ENCODE measurements at regions not wholly inside any gene's neighbourhood (a gene's known extent, or its start where the extent isn't known, plus 50 kb on each side); places are given as distances from the start of the nearest gene placed in this dataset.

DNA sequence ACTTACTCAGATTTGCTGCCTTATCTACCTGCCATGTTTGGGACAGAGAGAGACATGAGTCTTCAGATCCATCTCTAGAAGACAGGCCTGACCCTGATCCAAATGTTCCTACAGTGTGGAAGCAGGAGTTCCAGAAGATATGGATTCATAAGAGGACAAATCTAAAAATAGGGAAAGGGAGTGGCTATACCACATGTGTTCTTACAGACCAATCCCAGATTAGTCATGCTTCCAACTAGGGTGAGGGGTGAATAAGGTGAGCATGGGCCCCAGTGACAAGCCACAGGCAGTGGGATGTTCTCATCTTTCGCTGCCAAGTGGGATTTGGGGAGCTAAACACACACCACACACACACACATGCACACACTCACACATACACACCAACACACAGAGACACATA, 670.7 kb upstream of the CITED2 start:
- no peak overlapping the region for H3K4me3 ChIP-seq (ENCODE audit: low read depth, low read length)
- no peak for DNase-seq (ENCODE audit: low read depth)
- TF ChIP-seq, protein P1, sequence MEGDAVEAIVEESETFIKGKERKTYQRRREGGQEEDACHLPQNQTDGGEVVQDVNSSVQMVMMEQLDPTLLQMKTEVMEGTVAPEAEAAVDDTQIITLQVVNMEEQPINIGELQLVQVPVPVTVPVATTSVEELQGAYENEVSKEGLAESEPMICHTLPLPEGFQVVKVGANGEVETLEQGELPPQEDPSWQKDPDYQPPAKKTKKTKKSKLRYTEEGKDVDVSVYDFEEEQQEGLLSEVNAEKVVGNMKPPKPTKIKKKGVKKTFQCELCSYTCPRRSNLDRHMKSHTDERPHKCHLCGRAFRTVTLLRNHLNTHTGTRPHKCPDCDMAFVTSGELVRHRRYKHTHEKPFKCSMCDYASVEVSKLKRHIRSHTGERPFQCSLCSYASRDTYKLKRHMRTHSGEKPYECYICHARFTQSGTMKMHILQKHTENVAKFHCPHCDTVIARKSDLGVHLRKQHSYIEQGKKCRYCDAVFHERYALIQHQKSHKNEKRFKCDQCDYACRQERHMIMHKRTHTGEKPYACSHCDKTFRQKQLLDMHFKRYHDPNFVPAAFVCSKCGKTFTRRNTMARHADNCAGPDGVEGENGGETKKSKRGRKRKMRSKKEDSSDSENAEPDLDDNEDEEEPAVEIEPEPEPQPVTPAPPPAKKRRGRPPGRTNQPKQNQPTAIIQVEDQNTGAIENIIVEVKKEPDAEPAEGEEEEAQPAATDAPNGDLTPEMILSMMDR (IDR thresholded peaks at IDR 0.05; ENCODE audit: insufficient read depth, low read depth, low read length, missing control alignments), result no peak

DNA sequence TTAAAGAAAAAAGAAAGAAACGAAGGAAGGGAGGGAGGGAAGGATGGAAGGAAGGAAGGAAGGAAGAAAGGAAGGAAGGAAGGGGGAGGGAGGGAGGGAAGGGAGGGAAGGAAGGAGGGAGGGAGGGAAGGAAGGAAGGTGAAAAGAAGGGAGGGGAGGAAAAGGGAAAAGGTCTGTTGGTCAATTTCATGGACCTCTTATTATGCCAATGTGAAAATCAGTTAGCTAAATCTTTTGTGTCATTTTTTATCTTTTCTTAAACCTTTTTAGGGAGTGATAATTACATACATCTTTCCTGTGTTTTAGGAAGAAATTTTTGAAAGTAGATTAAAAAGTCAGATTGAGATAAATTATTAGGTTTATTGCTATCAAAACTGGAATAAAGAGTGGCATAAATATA, 670.2 kb upstream of the CITED2 start:
- TF ChIP-seq, protein P1 (IDR thresholded peaks at IDR 0.05; ENCODE audit: insufficient read depth, low read depth, low read length, missing control alignments), result no peak
- no peak for DNase-seq (ENCODE audit: low read depth)
- no peak overlapping the region for H3K4me3 ChIP-seq (ENCODE audit: low read depth, low read length)

DNA sequence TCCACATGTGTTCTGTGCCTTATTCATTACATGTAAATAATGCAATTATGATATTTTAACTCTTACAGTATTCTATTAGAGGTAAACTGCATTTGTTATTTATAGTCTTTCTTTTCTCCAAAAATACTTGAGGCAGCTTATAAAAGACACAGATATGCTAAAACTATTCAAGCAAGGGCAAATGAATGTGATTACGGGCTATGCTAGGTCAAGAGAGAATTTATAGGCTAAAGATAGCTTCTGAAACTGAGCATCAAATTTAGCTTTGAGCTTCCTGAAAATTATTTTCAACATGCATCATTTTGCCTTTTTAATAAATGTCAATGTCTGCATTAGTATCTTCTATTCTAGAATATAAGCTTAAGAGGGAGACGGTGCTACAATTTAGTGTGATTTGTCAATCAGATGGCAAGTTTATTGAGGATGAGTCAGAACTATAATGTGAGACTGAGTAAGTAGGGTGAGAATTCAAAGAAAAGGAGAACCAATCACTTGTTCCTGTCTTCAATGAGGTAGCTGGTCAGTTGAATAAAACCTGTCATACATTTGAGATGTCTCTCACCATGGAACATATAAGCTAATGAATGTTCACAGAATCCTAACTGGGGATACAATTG, 669.4 kb upstream of the CITED2 start:
- H3K4me3 ChIP-seq (ENCODE audit: low read depth, low read length), result no peak overlapping the region
- TF ChIP-seq, protein P1 (IDR thresholded peaks at IDR 0.05; ENCODE audit: insufficient read depth, low read depth, low read length, missing control alignments), result no peak
- no peak for DNase-seq (ENCODE audit: low read depth)

DNA sequence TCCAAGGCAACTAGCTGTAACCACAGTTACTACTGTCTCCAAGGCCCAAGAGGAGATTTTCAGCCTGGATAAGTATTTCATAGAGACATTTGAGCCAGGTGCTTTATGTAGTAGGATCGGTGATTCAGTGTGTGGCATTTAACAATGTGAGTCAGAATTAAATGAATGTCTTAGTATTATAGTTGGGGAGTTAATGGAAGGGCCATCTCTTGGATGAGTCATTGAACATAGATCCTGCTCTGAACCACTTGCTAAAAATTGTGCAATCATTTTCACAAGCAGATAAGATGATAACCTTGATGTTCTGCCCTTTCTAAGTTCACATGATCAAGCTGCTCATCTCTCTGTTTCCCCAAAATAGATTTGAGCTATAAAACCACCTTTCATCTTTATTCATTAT, 668.9 kb upstream of the CITED2 start:
- H3K4me3 ChIP-seq (ENCODE audit: low read depth, low read length), result no peak overlapping the region
- TF ChIP-seq, protein P1 (IDR thresholded peaks at IDR 0.05; ENCODE audit: insufficient read depth, low read depth, low read length, missing control alignments), result no peak
- DNase-seq (ENCODE audit: low read depth), result no peak

DNA sequence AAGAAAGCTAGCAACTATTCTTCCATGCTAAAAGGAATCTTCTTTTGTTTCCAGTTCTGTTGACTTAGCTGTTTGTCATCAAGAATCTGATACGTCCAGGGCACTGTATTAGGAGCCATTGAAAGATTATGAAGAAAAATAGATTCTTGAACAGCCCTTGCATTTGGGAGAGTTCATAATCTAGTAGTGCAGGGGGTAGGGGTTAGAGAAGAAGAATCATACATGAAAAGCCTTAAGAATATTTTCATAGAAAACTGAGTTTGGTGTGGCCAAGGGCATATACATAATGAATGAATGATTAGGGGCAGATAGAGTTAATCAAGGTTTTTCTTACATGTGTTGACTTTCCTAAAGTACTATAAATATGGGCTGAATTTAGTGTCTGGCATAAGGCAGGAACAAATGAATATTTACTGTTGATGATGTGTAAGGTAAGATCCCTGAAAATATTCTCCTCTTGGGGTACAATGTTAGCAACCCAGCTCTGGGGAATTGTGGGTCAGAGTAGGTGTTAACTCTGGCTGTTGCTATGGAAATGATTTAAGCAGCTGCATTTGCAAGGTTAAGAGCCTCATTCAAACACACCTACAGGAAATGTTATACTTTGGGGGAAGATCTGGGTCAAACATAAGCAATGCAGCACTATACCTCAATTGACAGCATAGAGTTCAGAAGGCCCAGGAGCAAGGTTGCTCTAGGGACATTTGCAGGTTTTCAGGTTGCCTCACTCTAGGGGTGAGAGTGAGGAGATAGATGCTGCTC, 667.3 kb upstream of the CITED2 start:
- DNase-seq (ENCODE audit: low read depth), result no peak
- TF ChIP-seq, protein P1 (IDR thresholded peaks at IDR 0.05; ENCODE audit: insufficient read depth, low read depth, low read length, missing control alignments), result no peak
- no peak overlapping the region for H3K4me3 ChIP-seq (ENCODE audit: low read depth, low read length)

DNA sequence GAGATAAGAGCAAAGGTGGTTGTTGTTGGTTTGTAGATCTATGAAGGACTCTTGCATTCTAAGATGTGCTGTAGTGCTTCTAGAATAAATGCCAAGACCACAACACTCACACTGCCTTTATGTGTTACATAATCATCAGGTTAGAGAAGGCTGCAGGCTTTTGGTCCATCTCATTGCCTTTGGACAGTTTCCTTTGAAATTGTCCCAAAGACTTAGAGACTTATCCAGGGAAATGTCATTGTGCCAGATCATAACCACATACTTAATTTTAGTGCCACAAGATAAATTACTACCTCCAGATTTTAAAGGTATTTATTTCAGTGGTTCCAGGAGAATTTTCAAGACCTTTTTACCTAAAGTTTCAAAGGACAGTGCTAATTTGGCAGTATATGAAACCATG, 666.6 kb upstream of the CITED2 start:
- DNase-seq (ENCODE audit: low read depth), result no peak
- TF ChIP-seq, protein P1 (IDR thresholded peaks at IDR 0.05; ENCODE audit: insufficient read depth, low read depth, low read length, missing control alignments), result no peak
- H3K4me3 ChIP-seq (ENCODE audit: low read depth, low read length), result no peak overlapping the region

All from GM12865 (cell line).